ENCODE measurements at regions not wholly inside any gene's neighbourhood (a gene's known extent, or its start where the extent isn't known, plus 50 kb on each side); places are given as distances from the start of the nearest gene placed in this dataset.

GRCh38 chr7:18393465-18394118, 102.0 kb upstream of the HDAC9 start:
- 80 to 88% methylated on average over 1 to 4 of the region's 4 CpGs for WGBS, 2 experiments (ENCODE audit: insufficient coverage in 1 of 2, insufficient read length in 1 of 2)
- Histone ChIP-seq H3K4me1 (ENCODE audit: control insufficient read depth, insufficient read depth, low read length) (peaks cover 2% of the 10 kb centered on the region), H3K9me3 (ENCODE audit: control insufficient read depth, low read length) (no peaks in the 10 kb centered on the region), H3K27ac (ENCODE audit: low read depth, low read length) (no peak overlapping the region), H3K27me3 (ENCODE audit: control insufficient read depth, insufficient read depth, low read length, poor library complexity, severe bottlenecking) (no peaks in the 10 kb centered on the region), H3K36me3 (ENCODE audit: control insufficient read depth, insufficient read depth, low read length) (no peaks in the 10 kb centered on the region), H3K9ac (ENCODE audit: extremely low read depth, low read length, poor library complexity, severe bottlenecking) (no peak overlapping the region), H3K4me3 (ENCODE audit: low read length) (no peak overlapping the region)
- Mint-ChIP-seq H3K4me1 (peaks cover 36% of the 10 kb centered on the region), H3K27me3 (ENCODE audit: insufficient read depth) (peaks cover under 1% of the 10 kb centered on the region), H3K36me3 (ENCODE audit: low read depth) (no peaks in the 10 kb centered on the region), H3K27ac (no peak overlapping the region), H3K4me3 (no peak overlapping the region), H3K9me3 (no peaks in the 10 kb centered on the region)
- DNase-seq = no peak
- TF ChIP-seq CTCF (conservative IDR thresholded peaks at IDR 0.05) = no peak

GRCh38 chr7:18395868-18396267, 99.7 kb upstream of the HDAC9 start:
- Mint-ChIP-seq H3K36me3 (ENCODE audit: low read depth) (no peaks in the 10 kb centered on the region), H3K4me3 (no peak overlapping the region), H3K9me3 (no peaks in the 10 kb centered on the region), H3K27ac (no peak overlapping the region), H3K4me1 (peaks cover 49% of the 10 kb centered on the region), H3K27me3 (ENCODE audit: insufficient read depth) (no peaks in the 10 kb centered on the region)
- Histone ChIP-seq H3K27me3 (ENCODE audit: control insufficient read depth, insufficient read depth, low read length, poor library complexity, severe bottlenecking) (no peaks in the 10 kb centered on the region), H3K36me3 (ENCODE audit: control insufficient read depth, insufficient read depth, low read length) (no peaks in the 10 kb centered on the region), H3K9ac (ENCODE audit: extremely low read depth, low read length, poor library complexity, severe bottlenecking) (no peak overlapping the region), H3K27ac (ENCODE audit: low read depth, low read length) (no peak overlapping the region), H3K9me3 (ENCODE audit: control insufficient read depth, low read length) (no peaks in the 10 kb centered on the region), H3K4me3 (ENCODE audit: low read length) (no peak overlapping the region), H3K4me1 (ENCODE audit: control insufficient read depth, insufficient read depth, low read length) (peaks cover 2% of the 10 kb centered on the region)
- no peak for TF ChIP-seq CTCF (conservative IDR thresholded peaks at IDR 0.05)
- WGBS, 2 experiments (ENCODE audit: insufficient coverage in 1 of 2, insufficient read length in 1 of 2) = no CpG with 5 or more reads among the region's 1 CpG
- DNase-seq = no peak

- Histone ChIP-seq H3K4me1 (ENCODE audit: control insufficient read depth, insufficient read depth, low read length) (peaks cover 2% of the 10 kb centered on the region), H3K27me3 (ENCODE audit: control insufficient read depth, insufficient read depth, low read length, poor library complexity, severe bottlenecking) (no peaks in the 10 kb centered on the region), H3K9me3 (ENCODE audit: control insufficient read depth, low read length) (no peaks in the 10 kb centered on the region), H3K9ac (ENCODE audit: extremely low read depth, low read length, poor library complexity, severe bottlenecking) (no peak overlapping the region), H3K4me3 (ENCODE audit: low read length) (peak overlapping the region; percentile 35), H3K36me3 (ENCODE audit: control insufficient read depth, insufficient read depth, low read length) (no peaks in the 10 kb centered on the region), H3K27ac (ENCODE audit: low read depth, low read length) (no peak overlapping the region)
- no peak for DNase-seq
- 40 to 44% methylated on average over 5 of the region's 5 CpGs for WGBS, 2 experiments (ENCODE audit: insufficient coverage in 1 of 2, insufficient read length in 1 of 2)
- Mint-ChIP-seq H3K9me3 (no peaks in the 10 kb centered on the region), H3K4me1 (peaks cover 58% of the 10 kb centered on the region), H3K36me3 (ENCODE audit: low read depth) (no peaks in the 10 kb centered on the region), H3K4me3 (no peak overlapping the region), H3K27ac (no peak overlapping the region), H3K27me3 (ENCODE audit: insufficient read depth) (no peaks in the 10 kb centered on the region)
- no peak for TF ChIP-seq CTCF (conservative IDR thresholded peaks at IDR 0.05)
Measured at GRCh38 chr7:18396953-18397352, 98.6 kb upstream of the HDAC9 start.

All from endodermal cell (in vitro differentiated cells).